HCT116 (cell line): ENCODE measurements at regions not wholly inside any gene's neighbourhood (a gene's known extent, or its start where the extent isn't known, plus 50 kb on each side); places are given as distances from the start of the nearest gene placed in this dataset.

Experiments
- ATAC-seq: fragments of 200-7000 bp; cut with Tn5 transposase; 2 replicates; pipeline ENCODE4 v1.9.1; 2020; ENCODE audit warnings: mild to moderate bottlenecking, moderate library complexity
- BruUV-seq: library from RNA; stranded (reverse); fragments of 400-500 nt; replicated peaks from 2 replicates; lab custom pipeline; 2021; lab: Mats Ljungman, UMichigan
- CTCF ChIA-PET: fragments of 300-600 bp; sonication (Branson Sonifier 250); formaldehyde crosslinking; loops from one replicate; lab custom pipeline; 2021; ENCODE audit warnings: antibody characterized with exemption; lab: Charles Lee
- POLR2A ChIA-PET: fragments of 300-600, 350-600 bp; sonication (Branson Sonifier 250); formaldehyde crosslinking; loops from one replicate; lab custom pipeline; 2021; ENCODE audit warnings: antibody characterized with exemption; lab: Charles Lee
- RAD21 ChIA-PET, 2 experiments: fragments of 300-600 bp; sonication (Branson Sonifier 250); formaldehyde crosslinking; loops; one replicate each; lab custom pipeline; 2023; ENCODE audit warnings: low total read pairs in 2 of 2; ENCODE audit not compliant: uncharacterized antibody in 2 of 2, unreplicated experiment in 2 of 2, low non-redundant PET in 1 of 2; lab: Charles Lee
- DNase-seq: peaks from one replicate; pipeline ENCODE4 v3.0.0-alpha.2; 2010; ENCODE audit warnings: low read depth, low spot score
- H2AFZ ChIP-seq: fragments of 200-600 bp; shearing (Covaris generic), sonication (generic); 2 replicates; pipeline ENCODE4 v1.6.1; 2017; ENCODE audit warnings: low read depth, mixed run types, mixed read lengths, antibody characterized with exemption, low read length; ENCODE audit not compliant: poor library complexity, severe bottlenecking
- H3K27ac ChIP-seq: 2 replicates; pipeline ENCODE4 v1.5.1; 2012; ENCODE audit warnings: low read depth, low read length
- H3K27me3 ChIP-seq: fragments of 200-600 bp; sonication (generic); 2 replicates; pipeline ENCODE4 v1.6.1; 2016; ENCODE audit warnings: mixed run types, low read length, mixed read lengths; ENCODE audit not compliant: insufficient read depth
- H3K36me3 ChIP-seq, 2 experiments: fragments of 200-500 bp in 1 of 2; fragments of 200-600 bp in 1 of 2; sonication (Bioruptor generic) in 1 of 2; sonication (generic) in 1 of 2; 2 replicates each; pipeline versions ENCODE4 v1.5.1 to v1.6.1; 2014 to 2016; ENCODE audit warnings: low read length in 2 of 2, inconsistent platforms in 1 of 2, mixed read lengths in 1 of 2, mixed run types in 1 of 2; ENCODE audit not compliant: insufficient read depth in 2 of 2, control insufficient read depth in 1 of 2
- H3K4me1 ChIP-seq, 2 experiments: fragments of 200-600 bp in 1 of 2; sonication (generic) in 1 of 2; 2 replicates each; pipeline versions ENCODE4 v1.5.1 to v1.6.1; 2012 to 2017; ENCODE audit warnings: low read length in 2 of 2, inconsistent platforms in 1 of 2, mild to moderate bottlenecking in 1 of 2, mixed read lengths in 1 of 2, mixed run types in 1 of 2, moderate library complexity in 1 of 2; ENCODE audit not compliant: insufficient read depth in 2 of 2, control insufficient read depth in 1 of 2
- H3K4me2 ChIP-seq: fragments of 200-600 bp; sonication (generic); 2 replicates; pipeline ENCODE4 v1.6.1; 2017; ENCODE audit warnings: mixed run types, low read length, mixed read lengths
- H3K4me3 ChIP-seq, 2 experiments: fragments of 200-600 bp in 1 of 2; sonication (generic) in 1 of 2; replicated peaks in 1 of 2; 2 replicates each; pipeline ENCODE4 v1.5.1; 2011 to 2016; ENCODE audit warnings: low read length in 2 of 2, control low read depth in 1 of 2, low read depth in 1 of 2, mild to moderate bottlenecking in 1 of 2, mixed read lengths in 1 of 2, mixed run types in 1 of 2
- H3K79me2 ChIP-seq: fragments of 200-600 bp; sonication (generic); 2 replicates; pipeline ENCODE4 v1.6.1; 2017; ENCODE audit warnings: mild to moderate bottlenecking, mixed run types, low read length, moderate library complexity, mixed read lengths; ENCODE audit not compliant: insufficient read depth
- H3K9ac ChIP-seq: fragments of 200-600 bp; sonication (generic); 2 replicates; pipeline ENCODE4 v1.6.1; 2016; ENCODE audit warnings: low read length, mixed read lengths
- H3K9me2 ChIP-seq: fragments of 200-600 bp; sonication (generic), shearing (Covaris generic); 2 replicates; pipeline ENCODE4 v1.6.1; 2017; ENCODE audit warnings: mixed run types, mild to moderate bottlenecking, moderate library complexity; ENCODE audit not compliant: insufficient read depth
- H3K9me3 ChIP-seq, 2 experiments: fragments of 200-500 bp in 1 of 2; fragments of 200-600 bp in 1 of 2; sonication (Bioruptor generic) in 1 of 2; sonication (generic) in 1 of 2; 2 replicates each; pipeline ENCODE4 v1.6.1; 2014 to 2017; ENCODE audit warnings: low read length in 2 of 2, mixed read lengths in 2 of 2, inconsistent platforms in 1 of 2, low read depth in 1 of 2, mild to moderate bottlenecking in 1 of 2, mixed run types in 1 of 2, moderate library complexity in 1 of 2; ENCODE audit not compliant: control insufficient read depth in 1 of 2, insufficient read depth in 1 of 2
- H4K20me1 ChIP-seq: fragments of 200-600 bp; sonication (generic), shearing (Covaris generic); 2 replicates; pipeline ENCODE4 v1.6.1; 2017; ENCODE audit warnings: mixed run types, mild to moderate bottlenecking, moderate library complexity; ENCODE audit not compliant: insufficient read depth
- CEBPB ChIP-seq: IDR thresholded peaks from 2 replicates; pipeline ENCODE4 v1.6.1; 2012; ENCODE audit warnings: low read depth
- ELF1 ChIP-seq: IDR thresholded peaks from 2 replicates; pipeline ENCODE4 v1.6.1; 2012; ENCODE audit warnings: low read depth, borderline replicate concordance
- EZH2 ChIP-seq: fragments of 200-600 bp; sonication (generic); IDR thresholded peaks from 2 replicates; pipeline ENCODE4 v1.6.1; 2017; ENCODE audit warnings: antibody characterized with exemption, mixed run types
- FOSL1 ChIP-seq: IDR thresholded peaks from 2 replicates; pipeline ENCODE4 v1.6.1; 2012; ENCODE audit warnings: low read depth
- JUND ChIP-seq: IDR thresholded peaks from 2 replicates; pipeline ENCODE4 v1.6.1; 2012
- POLR2A ChIP-seq: IDR thresholded peaks from 2 replicates; pipeline ENCODE4 v1.7.0; 2011; ENCODE audit warnings: borderline replicate concordance; ENCODE audit not compliant: insufficient read depth, insufficient read length; ENCODE audit errors: extremely low read depth
- POLR2AphosphoS5 ChIP-seq: IDR thresholded peaks from 2 replicates; pipeline ENCODE4 v1.6.1; 2011; ENCODE audit warnings: mild to moderate bottlenecking, low read depth, low read length, moderate library complexity
- RAD21 ChIP-seq: IDR thresholded peaks from 2 replicates; pipeline ENCODE4 v1.6.1; 2012; ENCODE audit warnings: low read depth, mild to moderate bottlenecking
- SIN3A ChIP-seq: IDR thresholded peaks from 2 replicates; pipeline ENCODE4 v1.6.1; 2012; ENCODE audit warnings: low read depth
- SP1 ChIP-seq: IDR thresholded peaks from 2 replicates; pipeline ENCODE4 v1.6.1; 2012; ENCODE audit warnings: low read depth
- TCF7L2 ChIP-seq: IDR thresholded peaks from 2 replicates; pipeline ENCODE4 v1.7.0; 2011; ENCODE audit warnings: borderline replicate concordance, inconsistent platforms; ENCODE audit not compliant: insufficient read depth, insufficient read length; ENCODE audit errors: extremely low read depth
- YY1 ChIP-seq: IDR thresholded peaks from 2 replicates; pipeline ENCODE4 v1.6.1; 2011; ENCODE audit warnings: low read length, low read depth, moderate library complexity, mild to moderate bottlenecking; ENCODE audit not compliant: insufficient replicate concordance; ENCODE audit errors: extremely low read depth
- ZNF274 ChIP-seq: fragments of 200-500 bp; sonication (Bioruptor generic); IDR thresholded peaks from 2 replicates; pipeline ENCODE4 v1.6.1; 2014; ENCODE audit warnings: mild to moderate bottlenecking, low read depth, low read length, inconsistent platforms
- intact Hi-C: fragments of 100-400 bp; cut with micrococcal nuclease; formaldehyde crosslinking; loops from 2 replicates; pipeline ENCODE4 v1.10.0; 2022
- TF ChIP-seq, protein P1 (sequence below): IDR thresholded peaks from 2 replicates; pipeline ENCODE4 v1.6.1; 2011; ENCODE audit warnings: mild to moderate bottlenecking, low read length, moderate library complexity; ENCODE audit not compliant: insufficient replicate concordance; ENCODE audit errors: extremely low read depth
- TF ChIP-seq, protein P2 (sequence below): IDR thresholded peaks from 2 replicates; pipeline ENCODE4 v1.6.1; 2012; ENCODE audit warnings: low read depth
- TF ChIP-seq, protein P3 (sequence below): IDR thresholded peaks from 2 replicates; pipeline ENCODE4 v1.6.1; 2012
- TF ChIP-seq, protein P4 (sequence below): IDR thresholded peaks from 2 replicates; pipeline ENCODE4 v1.6.1; 2012

DNA sequence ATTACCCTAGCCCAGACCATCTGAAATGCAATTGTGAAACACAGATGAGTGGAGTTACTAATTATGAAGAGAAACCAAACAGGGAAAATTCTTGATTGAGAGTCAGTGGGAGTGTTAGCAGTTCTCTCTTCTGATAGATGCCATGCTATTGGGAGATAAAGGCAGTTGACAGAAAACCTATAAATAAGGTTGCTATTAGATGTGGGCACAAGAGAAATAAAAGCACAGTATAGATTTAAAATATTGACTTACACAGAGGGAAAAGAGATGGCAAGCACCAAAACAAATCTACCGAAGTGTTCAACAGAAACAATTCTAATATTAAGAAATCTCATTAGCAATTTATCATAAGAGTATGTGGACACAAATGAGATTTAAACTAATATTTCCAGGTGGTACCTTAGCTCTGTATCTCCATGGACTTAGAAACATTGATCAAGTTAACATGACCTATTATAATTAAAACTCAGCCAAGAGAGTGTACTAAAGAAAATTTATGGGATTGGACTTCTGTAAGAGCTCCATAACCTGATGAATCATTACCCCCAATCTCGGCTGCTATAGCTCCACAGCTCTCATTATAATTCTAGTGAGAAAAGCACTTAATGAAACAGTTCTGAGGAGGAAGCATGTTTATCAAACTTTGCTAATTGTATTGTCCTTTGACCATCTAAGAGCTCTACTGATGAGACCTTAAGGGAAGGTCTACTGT, 665.0 kb upstream of the RIOK2 start:
- H3K4me3 ChIP-seq, result no peak overlapping the region
- intact Hi-C loops, result loop anchor here (10.0 kb wide), 1 partner anchor 763 kb away; no protein-coding TSS in a partner anchor
- no peaks in the 10 kb centered on the region for H3K4me1 ChIP-seq
- no peaks in the 10 kb centered on the region for H3K36me3 ChIP-seq
- H4K20me1 ChIP-seq, result no peaks in the 10 kb centered on the region
- RAD21 ChIA-PET, result no interaction called here
- no peaks in the 10 kb centered on the region for H3K27me3 ChIP-seq
- CTCF ChIA-PET, result no interaction called here
- no peak overlapping the region for H3K4me2 ChIP-seq
- no TSS peak for BruUV-seq
- no peak overlapping the region for H3K27ac ChIP-seq
- POLR2A ChIA-PET, result no interaction called here
- H3K79me2 ChIP-seq, result no peaks in the 10 kb centered on the region
- H3K9me2 ChIP-seq, result no peaks in the 10 kb centered on the region
- DNase-seq, result no peak
- no peak for ATAC-seq
- no peak for TF ChIP-seq RAD21
- no peak for TF ChIP-seq ELF1
- TF ChIP-seq ZNF274, result no peak
- TF ChIP-seq, protein P1, sequence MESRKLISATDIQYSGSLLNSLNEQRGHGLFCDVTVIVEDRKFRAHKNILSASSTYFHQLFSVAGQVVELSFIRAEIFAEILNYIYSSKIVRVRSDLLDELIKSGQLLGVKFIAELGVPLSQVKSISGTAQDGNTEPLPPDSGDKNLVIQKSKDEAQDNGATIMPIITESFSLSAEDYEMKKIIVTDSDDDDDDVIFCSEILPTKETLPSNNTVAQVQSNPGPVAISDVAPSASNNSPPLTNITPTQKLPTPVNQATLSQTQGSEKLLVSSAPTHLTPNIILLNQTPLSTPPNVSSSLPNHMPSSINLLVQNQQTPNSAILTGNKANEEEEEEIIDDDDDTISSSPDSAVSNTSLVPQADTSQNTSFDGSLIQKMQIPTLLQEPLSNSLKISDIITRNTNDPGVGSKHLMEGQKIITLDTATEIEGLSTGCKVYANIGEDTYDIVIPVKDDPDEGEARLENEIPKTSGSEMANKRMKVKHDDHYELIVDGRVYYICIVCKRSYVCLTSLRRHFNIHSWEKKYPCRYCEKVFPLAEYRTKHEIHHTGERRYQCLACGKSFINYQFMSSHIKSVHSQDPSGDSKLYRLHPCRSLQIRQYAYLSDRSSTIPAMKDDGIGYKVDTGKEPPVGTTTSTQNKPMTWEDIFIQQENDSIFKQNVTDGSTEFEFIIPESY, result no peak
- TF ChIP-seq, protein P2, sequence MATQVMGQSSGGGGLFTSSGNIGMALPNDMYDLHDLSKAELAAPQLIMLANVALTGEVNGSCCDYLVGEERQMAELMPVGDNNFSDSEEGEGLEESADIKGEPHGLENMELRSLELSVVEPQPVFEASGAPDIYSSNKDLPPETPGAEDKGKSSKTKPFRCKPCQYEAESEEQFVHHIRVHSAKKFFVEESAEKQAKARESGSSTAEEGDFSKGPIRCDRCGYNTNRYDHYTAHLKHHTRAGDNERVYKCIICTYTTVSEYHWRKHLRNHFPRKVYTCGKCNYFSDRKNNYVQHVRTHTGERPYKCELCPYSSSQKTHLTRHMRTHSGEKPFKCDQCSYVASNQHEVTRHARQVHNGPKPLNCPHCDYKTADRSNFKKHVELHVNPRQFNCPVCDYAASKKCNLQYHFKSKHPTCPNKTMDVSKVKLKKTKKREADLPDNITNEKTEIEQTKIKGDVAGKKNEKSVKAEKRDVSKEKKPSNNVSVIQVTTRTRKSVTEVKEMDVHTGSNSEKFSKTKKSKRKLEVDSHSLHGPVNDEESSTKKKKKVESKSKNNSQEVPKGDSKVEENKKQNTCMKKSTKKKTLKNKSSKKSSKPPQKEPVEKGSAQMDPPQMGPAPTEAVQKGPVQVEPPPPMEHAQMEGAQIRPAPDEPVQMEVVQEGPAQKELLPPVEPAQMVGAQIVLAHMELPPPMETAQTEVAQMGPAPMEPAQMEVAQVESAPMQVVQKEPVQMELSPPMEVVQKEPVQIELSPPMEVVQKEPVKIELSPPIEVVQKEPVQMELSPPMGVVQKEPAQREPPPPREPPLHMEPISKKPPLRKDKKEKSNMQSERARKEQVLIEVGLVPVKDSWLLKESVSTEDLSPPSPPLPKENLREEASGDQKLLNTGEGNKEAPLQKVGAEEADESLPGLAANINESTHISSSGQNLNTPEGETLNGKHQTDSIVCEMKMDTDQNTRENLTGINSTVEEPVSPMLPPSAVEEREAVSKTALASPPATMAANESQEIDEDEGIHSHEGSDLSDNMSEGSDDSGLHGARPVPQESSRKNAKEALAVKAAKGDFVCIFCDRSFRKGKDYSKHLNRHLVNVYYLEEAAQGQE, result no peak
- no peak for TF ChIP-seq SIN3A
- TF ChIP-seq EZH2, result no peak
- TF ChIP-seq SP1, result no peak
- no peak for TF ChIP-seq POLR2A
- TF ChIP-seq CEBPB, result no peak
- no peak for TF ChIP-seq POLR2AphosphoS5
- TF ChIP-seq, protein P3, sequence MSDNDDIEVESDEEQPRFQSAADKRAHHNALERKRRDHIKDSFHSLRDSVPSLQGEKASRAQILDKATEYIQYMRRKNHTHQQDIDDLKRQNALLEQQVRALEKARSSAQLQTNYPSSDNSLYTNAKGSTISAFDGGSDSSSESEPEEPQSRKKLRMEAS, result no peak
- TF ChIP-seq JUND, result no peak
- TF ChIP-seq, protein P4, sequence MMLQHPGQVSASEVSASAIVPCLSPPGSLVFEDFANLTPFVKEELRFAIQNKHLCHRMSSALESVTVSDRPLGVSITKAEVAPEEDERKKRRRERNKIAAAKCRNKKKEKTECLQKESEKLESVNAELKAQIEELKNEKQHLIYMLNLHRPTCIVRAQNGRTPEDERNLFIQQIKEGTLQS, result no peak
- no peak for TF ChIP-seq FOSL1
- TF ChIP-seq YY1, result no peak
- TF ChIP-seq TCF7L2, result no peak
- H2AFZ ChIP-seq, result no peak overlapping the region
- no peak overlapping the region for H3K9ac ChIP-seq
- no peaks in the 10 kb centered on the region for H3K9me3 ChIP-seq
